ENCODE measurements at regions not wholly inside any gene's neighbourhood (a gene's known extent, or its start where the extent isn't known, plus 50 kb on each side); places are given as distances from the start of the nearest gene placed in this dataset.

- TF ChIP-seq, protein P1, sequence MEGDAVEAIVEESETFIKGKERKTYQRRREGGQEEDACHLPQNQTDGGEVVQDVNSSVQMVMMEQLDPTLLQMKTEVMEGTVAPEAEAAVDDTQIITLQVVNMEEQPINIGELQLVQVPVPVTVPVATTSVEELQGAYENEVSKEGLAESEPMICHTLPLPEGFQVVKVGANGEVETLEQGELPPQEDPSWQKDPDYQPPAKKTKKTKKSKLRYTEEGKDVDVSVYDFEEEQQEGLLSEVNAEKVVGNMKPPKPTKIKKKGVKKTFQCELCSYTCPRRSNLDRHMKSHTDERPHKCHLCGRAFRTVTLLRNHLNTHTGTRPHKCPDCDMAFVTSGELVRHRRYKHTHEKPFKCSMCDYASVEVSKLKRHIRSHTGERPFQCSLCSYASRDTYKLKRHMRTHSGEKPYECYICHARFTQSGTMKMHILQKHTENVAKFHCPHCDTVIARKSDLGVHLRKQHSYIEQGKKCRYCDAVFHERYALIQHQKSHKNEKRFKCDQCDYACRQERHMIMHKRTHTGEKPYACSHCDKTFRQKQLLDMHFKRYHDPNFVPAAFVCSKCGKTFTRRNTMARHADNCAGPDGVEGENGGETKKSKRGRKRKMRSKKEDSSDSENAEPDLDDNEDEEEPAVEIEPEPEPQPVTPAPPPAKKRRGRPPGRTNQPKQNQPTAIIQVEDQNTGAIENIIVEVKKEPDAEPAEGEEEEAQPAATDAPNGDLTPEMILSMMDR (conservative IDR thresholded peaks at IDR 0.05; ENCODE audit: low read depth, low read length) = no peak
- no peak for TF ChIP-seq EZH2 (IDR thresholded peaks at IDR 0.05; ENCODE audit: borderline replicate concordance, low read depth, low read length, poor library complexity, severe bottlenecking)
Observed at GRCh38 chr2:65507102-65508069, 75.0 kb upstream of the SPRED2 start.
